ENCODE measurements at regions not wholly inside any gene's neighbourhood (a gene's known extent, or its start where the extent isn't known, plus 50 kb on each side); places are given as distances from the start of the nearest gene placed in this dataset.

GRCh38 chr3:184659797-184660301 lies 52.0 kb downstream of the MAGEF1 start:
- no peak for DNase-seq

GRCh38 chr3:184658223-184658928 lies 53.5 kb downstream of the MAGEF1 start:
- DNase-seq = no peak

GRCh38 chr3:184656829-184657681 lies 54.8 kb downstream of the MAGEF1 start:
- no peak for DNase-seq

DNA sequence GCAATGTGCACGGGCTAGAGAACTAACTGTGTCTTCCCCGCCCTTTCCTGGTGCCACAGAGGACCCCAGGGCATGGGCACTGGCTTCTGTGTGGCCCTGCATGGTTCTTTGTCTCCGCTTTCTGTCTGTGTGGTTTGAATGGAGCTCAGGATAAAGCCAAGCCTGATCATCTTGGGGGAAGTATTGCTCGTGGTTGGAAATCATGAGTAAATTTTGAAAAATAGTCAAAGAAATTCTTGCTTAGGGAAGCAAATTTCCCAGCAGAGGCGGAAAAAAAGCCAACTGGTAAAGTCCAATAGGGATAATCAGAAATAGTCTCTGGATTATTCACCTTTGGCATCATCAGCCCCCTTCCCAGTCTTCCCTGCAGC lies 55.4 kb downstream of the MAGEF1 start:
- no peak for DNase-seq

DNA sequence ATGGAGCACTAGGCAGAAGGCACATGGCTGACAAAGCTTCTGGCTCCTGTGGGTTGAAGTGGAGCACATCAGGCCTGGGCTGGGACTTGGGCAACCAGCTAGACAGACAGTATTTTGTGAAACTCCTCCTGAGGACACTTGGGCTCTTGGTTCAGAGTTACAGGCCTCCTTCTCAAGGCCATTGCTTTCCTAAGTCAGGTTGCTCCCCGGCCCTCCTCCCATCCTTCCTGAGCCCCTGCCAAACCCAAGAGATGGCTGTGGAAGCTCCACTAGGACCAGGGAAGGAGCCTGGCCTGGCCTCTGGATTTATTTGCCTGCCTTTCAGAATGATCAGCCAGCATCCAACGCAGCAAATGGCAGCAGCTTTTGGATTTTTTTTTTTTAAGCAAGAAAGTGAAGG lies 56.3 kb downstream of the MAGEF1 start:
- no peak for DNase-seq

DNA sequence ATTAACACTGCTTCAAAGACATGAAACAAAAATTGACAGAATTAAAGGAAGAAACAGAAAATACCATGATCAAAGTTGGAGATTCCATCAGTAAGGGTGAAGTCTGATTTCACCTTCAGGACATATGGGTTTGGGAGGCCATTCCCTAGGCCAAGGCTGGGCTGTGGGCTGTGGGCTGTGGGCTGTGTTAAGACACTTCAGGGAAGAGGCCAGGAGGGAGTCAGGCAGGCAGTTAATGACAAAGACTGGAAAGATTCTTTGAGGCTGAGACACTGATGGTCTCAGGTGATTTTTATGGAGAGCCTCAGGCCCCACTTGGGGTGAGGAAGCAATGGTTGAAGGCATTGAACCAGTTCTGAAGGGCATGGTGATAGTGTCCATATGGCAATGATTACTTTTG lies 57.5 kb downstream of the MAGEF1 start:
- DNase-seq = no peak

- DNase-seq = no peak
These were observed 59.4 kb downstream of the MAGEF1 start for GRCh38 chr3:184652465-184652864.

DNA sequence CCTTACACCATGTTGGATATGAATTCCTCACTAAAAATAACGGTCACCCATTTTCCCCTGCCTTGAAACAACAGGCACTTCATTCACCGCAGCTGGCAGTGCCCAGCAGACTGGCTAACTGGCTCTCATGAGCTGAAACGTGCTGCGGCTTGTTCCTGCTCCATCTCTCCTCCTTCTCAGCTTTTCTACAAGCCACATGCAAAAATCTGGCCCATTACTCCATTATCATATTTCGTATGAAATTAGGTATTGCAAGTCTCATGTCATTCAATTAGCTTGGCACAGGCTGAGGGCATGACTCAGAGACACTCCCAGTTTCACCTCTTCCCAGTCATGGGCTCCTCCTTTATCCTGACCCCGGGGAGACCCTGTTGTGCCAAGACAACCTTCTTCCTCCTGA lies 60.0 kb downstream of the MAGEF1 start:
- no peak for DNase-seq

- DNase-seq = no peak
These were observed 63.2 kb downstream of the MAGEF1 start for GRCh38 chr3:184648636-184649035.

DNA sequence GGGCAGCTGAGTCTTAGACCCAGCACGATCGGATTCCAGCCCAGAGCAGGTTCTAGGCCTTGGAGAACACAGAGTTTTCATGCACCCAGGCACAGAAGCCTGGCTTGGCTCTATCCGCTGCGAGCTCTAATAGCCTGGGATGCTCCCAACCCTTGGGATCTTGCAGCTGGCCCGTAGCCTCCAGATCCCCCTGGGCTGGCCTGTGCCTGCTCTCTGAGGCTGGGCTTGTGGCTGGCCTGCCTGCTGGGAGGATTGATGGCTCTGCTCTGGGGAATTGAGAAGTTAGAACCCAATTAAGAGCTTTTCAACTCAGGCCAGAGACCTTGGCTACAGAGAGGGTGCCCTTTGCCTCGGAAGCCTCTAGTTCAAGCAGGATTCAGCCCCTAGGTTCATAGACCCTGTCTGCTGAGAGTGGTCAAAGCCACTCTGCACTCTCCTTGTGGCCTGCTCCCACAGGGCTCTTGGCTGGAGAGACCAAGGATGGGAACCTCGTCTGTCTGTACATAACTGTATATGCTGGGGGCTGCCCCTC lies 64.4 kb downstream of the MAGEF1 start:
- DNase-seq = no peak

DNA sequence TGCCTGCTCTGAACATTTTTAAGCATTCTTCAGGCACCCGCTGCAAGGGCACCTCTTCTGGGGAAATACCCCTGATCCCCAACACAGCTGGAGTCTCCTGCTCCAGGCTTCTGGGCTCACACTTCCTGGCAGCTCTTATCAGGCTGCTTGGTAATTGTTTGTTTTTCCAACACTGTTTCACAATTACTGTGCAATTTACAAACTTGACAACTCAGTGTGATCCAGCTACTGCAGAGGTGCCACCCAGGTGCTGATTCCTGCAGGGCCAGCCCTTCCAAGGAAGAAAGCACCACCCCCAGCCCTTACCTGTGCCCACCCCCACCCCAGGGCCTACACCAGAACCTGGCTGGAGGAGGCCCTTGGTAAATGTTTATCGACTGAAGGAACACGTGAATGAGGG lies 66.5 kb downstream of the MAGEF1 start:
- no peak for DNase-seq

DNA sequence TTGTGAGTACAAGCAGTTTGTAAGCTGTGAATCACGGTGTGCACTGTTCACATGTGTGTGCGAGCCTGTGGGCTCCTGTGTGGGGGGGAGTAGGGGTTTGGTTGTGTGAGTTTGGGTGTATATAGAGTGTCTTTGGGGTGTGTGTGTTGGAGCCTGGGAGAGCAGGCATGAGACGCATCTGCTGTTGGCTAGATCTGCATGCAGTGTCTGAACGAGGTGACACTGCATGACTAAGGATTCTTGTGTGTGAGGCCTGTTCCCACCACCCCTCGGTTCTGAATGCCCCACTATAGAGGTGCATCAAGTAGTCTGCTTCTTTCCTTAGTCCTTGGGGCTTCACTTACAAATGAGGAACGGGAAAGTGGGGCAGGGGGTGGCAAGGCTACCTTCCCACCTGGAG lies 68.4 kb downstream of the MAGEF1 start:
- DNase-seq = no peak

DNA sequence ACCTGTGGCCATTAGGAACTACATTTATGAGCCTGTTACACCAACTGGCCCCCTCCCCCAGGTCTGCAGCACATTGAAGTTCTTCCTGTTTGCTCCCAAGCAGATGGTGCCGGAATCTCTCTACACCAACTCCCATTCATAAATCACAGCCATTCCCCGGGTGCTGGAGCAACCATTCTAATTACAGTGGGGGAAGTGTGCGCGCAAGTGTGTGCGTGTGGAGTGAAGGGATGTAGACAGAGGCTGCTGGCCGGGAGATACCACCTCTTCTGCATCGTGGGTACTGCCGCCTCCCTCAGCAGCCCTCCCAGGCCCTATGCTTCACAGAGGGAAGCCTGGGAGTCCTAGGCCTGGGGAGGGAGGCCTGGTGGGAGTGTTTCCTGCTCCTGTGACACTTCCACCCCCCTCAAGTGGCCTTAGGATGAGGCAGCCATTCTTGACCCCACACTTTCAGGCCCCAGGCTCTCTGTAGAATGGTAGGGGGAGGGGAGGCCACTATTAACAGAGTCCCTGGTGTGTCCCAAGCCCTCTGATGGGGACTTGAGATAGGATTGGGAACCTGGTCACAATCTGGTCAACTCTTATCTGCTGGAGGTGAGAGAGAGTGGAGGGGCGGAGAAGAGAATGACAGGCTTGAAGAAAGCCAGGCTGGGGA lies 69.1 kb downstream of the MAGEF1 start:
- DNase-seq = no peak

GRCh38 chr3:184641430-184641829 lies 70.4 kb downstream of the MAGEF1 start:
- no peak for DNase-seq

GRCh38 chr3:184639351-184639750 lies 72.5 kb downstream of the MAGEF1 start:
- DNase-seq = no peak

DNA sequence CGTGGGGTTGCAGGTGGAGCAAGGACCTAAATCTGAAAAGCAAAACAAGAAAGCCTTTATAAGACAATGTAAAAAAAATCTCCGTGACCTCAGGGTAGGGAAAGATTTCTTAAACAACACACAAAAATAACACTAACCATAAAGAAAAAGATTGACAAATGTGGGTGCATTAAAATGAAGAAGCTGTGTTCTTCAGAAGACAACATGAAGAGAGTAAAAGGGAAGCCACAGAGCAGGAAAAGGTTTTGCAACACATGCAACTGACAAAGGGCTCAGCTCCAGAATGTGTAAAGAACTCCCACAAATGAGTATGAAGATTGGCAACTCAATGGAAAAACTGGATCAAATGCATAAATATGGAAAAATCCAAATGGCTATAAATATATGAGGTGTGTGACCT lies 74.2 kb downstream of the MAGEF1 start:
- DNase-seq = no peak

- no peak for DNase-seq
These were observed 75.0 kb downstream of the MAGEF1 start for GRCh38 chr3:184636741-184637316.

DNA sequence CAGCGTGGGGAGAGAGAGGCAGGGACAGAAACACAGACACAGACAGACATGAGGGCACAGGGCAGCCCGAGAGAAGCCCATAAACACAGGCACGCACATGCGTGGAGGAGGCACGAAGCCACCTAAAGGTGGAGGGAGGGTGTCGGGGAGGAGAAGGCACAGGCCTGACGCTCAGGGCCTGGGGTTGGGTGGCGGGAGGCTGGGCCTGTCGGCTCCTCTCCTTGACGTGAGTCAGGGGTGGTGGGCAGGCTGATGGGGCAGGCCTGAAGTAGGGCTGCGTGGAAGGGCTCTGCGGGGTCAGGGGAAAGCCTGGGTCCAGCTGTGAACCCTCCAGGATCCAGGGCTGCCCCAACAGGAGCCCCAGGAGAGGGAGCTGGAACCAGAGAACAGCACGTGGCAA lies 74.2 kb downstream of the EPHB3 start:
- no peak for DNase-seq

GRCh38 chr3:184635126-184635525 lies 73.5 kb downstream of the EPHB3 start:
- DNase-seq = peak; percentile 54

GRCh38 chr3:184633237-184633579 lies 71.6 kb downstream of the EPHB3 start:
- no peak for DNase-seq

DNA sequence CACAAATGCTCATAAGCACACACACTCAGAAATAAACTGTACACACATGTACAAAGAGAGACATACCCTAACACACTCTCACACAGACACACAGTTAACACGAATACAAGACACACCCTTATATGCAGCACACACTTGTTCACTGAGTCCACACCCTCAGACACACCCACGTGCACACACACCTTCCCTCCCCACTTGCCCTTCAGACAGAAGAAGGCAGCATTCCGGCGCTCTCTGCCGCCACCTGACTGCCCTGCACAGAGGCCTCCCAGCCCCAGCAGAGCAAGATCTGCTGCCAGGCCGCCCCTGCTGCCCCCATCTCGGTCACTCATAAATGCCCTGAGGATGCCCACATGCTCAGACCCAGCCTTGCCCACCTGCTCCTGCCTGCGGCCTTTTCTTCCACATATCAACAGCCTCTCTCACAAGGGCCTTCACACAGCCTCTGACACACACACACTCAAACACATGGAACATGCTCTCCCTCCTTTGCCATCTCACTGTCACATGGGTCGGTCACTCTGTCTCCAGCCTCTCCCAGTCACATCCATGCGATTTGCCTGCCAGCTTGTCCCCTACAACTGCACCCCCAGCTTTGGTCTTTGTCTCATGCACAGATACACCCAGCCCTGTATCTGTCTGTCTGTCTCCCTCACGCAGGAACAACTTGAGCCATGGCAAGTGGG lies 71.1 kb downstream of the EPHB3 start:
- DNase-seq = no peak

Data from NCI-H1092 (cell line).